ENCODE measurements at regions not wholly inside any gene's neighbourhood (a gene's known extent, or its start where the extent isn't known, plus 50 kb on each side); places are given as distances from the start of the nearest gene placed in this dataset.

DNA sequence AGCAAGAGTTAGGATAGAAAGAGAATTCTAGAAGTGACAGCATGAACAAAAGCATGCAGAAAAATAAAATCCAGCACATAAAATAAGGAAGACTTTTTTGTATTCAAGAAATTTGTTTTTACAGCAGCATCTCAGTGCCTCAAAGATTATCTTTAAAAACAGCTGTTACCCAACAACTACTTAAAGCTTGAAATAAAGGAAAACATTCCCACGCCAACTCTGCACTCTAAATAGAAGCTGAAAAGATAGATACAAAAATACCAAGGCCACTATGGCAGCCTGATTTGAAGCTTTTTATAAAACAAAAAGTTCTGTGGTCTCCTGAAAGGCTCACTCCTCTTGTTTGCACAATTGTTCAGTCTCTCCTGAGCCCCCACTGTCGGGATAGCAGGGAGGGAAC is 83.6 kb upstream of the LRRC55 start:
- no peak for DNase-seq (ENCODE audit: extremely low spot score in 2 of 2)
- no peaks in the 10 kb centered on the region for H3K27me3 ChIP-seq
- intact Hi-C loops (cut with DNase I), result no loop called here
- H3K36me3 ChIP-seq, result no peaks in the 10 kb centered on the region
- H3K9me3 ChIP-seq, result no peaks in the 10 kb centered on the region
- peaks cover 8% of the 10 kb centered on the region for H3K4me1 ChIP-seq
- H3K4me3 ChIP-seq, result no peak overlapping the region
- no peak for TF ChIP-seq POLR2AphosphoS5 (IDR thresholded peaks at IDR 0.05; ENCODE audit: insufficient read depth in 1 of 2, low read depth in 1 of 2)
- no peak for TF ChIP-seq POLR2A (IDR thresholded peaks at IDR 0.05)
- TF ChIP-seq, protein P1, sequence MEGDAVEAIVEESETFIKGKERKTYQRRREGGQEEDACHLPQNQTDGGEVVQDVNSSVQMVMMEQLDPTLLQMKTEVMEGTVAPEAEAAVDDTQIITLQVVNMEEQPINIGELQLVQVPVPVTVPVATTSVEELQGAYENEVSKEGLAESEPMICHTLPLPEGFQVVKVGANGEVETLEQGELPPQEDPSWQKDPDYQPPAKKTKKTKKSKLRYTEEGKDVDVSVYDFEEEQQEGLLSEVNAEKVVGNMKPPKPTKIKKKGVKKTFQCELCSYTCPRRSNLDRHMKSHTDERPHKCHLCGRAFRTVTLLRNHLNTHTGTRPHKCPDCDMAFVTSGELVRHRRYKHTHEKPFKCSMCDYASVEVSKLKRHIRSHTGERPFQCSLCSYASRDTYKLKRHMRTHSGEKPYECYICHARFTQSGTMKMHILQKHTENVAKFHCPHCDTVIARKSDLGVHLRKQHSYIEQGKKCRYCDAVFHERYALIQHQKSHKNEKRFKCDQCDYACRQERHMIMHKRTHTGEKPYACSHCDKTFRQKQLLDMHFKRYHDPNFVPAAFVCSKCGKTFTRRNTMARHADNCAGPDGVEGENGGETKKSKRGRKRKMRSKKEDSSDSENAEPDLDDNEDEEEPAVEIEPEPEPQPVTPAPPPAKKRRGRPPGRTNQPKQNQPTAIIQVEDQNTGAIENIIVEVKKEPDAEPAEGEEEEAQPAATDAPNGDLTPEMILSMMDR (IDR thresholded peaks at IDR 0.05), result no peak
- H3K27ac ChIP-seq, result no peak overlapping the region

DNA sequence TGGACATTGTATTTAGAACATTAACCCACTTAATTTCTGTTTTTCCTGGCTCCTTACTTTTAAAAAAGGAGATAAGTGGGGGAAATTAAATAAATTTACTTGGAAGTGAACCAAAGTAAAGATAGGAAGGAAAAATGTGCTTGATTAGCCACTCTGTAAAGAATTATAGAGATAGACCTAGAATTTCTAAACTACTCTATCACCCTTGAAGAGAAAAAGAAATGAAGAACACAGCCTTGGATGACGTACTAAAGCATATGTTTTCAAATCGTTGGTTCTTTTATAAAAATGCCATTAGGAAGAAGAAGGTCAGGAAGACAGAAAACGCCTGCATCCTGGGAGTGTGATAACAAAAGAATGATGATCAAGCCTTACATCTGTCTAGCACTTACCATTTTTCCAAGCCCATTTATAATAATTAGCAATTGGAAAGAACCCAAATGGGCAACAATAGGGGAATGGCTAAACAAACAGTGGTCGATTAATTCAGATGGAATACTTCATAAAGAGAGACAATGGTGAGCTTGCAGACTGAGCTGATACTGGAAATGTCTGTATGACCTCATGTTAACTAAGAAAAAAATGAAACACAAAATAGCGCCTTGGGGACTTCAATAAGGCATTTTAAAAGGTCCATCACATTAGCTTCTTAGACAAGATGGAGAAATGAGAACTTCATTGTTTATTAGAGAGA is 81.0 kb upstream of the LRRC55 start:
- Histone ChIP-seq H3K36me3 (no peaks in the 10 kb centered on the region), H3K4me1 (peaks cover 8% of the 10 kb centered on the region), H3K27ac (no peak overlapping the region), H3K27me3 (no peaks in the 10 kb centered on the region), H3K9me3 (no peaks in the 10 kb centered on the region), H3K4me3 (no peak overlapping the region)
- intact Hi-C loops (cut with DNase I), result no loop called here
- no peak for DNase-seq (ENCODE audit: extremely low spot score in 2 of 2)
- TF ChIP-seq, protein P1 (IDR thresholded peaks at IDR 0.05), result no peak
- TF ChIP-seq POLR2A (IDR thresholded peaks at IDR 0.05) (no peak), POLR2AphosphoS5 (IDR thresholded peaks at IDR 0.05; ENCODE audit: insufficient read depth in 1 of 2, low read depth in 1 of 2) (no peak)

DNA sequence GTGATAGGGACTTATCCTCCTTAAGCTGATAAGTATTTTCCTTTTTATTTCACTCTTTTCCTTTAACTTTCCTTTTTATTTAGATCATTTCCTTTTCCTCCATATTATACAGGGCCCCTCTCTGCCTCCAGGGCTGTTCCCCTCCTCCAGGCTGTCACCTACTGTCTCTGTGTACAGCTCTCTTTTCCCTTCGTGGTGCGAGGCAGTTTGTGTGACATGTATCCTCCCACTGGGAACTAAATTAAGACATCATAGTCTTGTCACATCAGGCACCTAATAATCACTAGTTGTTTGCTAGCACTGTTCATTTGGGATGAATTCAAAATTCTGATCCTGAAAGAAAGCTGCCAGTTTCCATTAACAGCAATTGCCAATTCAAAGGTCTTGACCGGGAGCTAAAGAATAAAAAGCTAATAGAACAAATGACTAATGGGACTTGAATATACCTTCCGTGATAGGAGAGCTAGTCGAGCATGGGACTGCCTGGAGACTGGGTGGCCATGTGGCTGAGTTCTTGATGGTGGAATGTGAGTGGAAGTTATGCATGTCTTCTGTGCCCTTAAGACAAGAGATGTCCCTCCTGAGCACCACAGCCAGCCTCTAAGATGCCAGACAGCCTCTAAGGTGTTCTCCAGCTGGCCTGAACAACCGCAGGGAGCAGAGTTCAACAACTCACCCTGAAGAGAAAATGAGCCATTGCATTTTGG is 77.7 kb upstream of the LRRC55 start:
- intact Hi-C loops (cut with DNase I), result no loop called here
- peaks cover 8% of the 10 kb centered on the region for H3K4me1 ChIP-seq
- DNase-seq (ENCODE audit: extremely low spot score in 2 of 2), result no peak
- H3K4me3 ChIP-seq, result no peak overlapping the region
- no peak overlapping the region for H3K27ac ChIP-seq
- TF ChIP-seq POLR2AphosphoS5 (IDR thresholded peaks at IDR 0.05; ENCODE audit: insufficient read depth in 1 of 2, low read depth in 1 of 2) (no peak), POLR2A (IDR thresholded peaks at IDR 0.05) (no peak)
- TF ChIP-seq, protein P1 (IDR thresholded peaks at IDR 0.05), result no peak
- no peaks in the 10 kb centered on the region for H3K27me3 ChIP-seq
- H3K36me3 ChIP-seq, result no peaks in the 10 kb centered on the region
- no peaks in the 10 kb centered on the region for H3K9me3 ChIP-seq

DNA sequence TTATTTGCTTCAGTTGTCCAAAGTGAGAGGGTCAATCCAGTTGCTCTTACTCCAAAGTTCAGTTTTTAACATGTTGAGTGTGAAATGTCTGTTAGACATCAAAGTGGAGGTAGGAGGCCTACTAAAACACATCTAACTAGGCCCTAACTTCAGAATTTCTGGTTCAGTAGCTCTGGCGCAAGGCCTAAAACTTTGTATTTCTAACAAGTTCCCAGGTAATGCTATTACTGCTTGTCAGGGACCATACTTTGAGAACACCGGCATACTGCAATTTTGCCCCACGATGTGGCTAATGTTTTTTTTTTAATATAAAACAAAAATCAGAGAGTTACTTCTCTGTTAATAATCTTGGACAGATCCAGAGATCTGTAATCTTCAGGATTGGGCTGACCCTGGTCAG is 72.4 kb upstream of the LRRC55 start:
- Histone ChIP-seq H3K4me1 (no peaks in the 10 kb centered on the region), H3K27me3 (no peaks in the 10 kb centered on the region), H3K9me3 (no peaks in the 10 kb centered on the region), H3K4me3 (no peak overlapping the region), H3K36me3 (no peaks in the 10 kb centered on the region), H3K27ac (no peak overlapping the region)
- no peak for DNase-seq (ENCODE audit: extremely low spot score in 2 of 2)
- intact Hi-C loops (cut with DNase I), result no loop called here
- TF ChIP-seq, protein P1 (IDR thresholded peaks at IDR 0.05), result no peak
- no peak for TF ChIP-seq POLR2AphosphoS5 (IDR thresholded peaks at IDR 0.05; ENCODE audit: insufficient read depth in 1 of 2, low read depth in 1 of 2)
- TF ChIP-seq POLR2A (IDR thresholded peaks at IDR 0.05), result no peak

DNA sequence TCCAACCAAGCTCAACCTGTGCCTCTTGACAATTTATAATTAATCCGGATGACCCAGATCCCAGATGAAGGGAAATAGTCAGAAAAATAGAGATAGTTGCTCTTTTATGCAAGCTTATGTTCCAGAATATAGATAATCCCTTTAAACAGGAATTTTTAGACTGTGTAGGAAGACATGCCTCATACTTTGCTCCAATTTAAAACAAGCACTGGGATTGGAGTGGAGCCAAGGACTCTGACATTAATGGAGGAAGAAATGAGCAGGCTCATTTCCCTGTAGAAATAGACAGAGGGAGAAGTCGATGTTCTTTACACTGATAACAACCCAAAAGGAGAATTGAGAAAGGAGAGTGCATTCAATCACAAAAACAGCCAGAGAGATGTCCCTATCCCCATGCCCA is 70.1 kb upstream of the LRRC55 start:
- H3K36me3 ChIP-seq, result no peaks in the 10 kb centered on the region
- intact Hi-C loops (cut with DNase I), result no loop called here
- TF ChIP-seq POLR2A (IDR thresholded peaks at IDR 0.05) (no peak), POLR2AphosphoS5 (IDR thresholded peaks at IDR 0.05; ENCODE audit: insufficient read depth in 1 of 2, low read depth in 1 of 2) (no peak)
- TF ChIP-seq, protein P1 (IDR thresholded peaks at IDR 0.05), result no peak

More for the DNA sequence above, 70.1 kb upstream of the LRRC55 start:
- H3K27me3 ChIP-seq, result no peaks in the 10 kb centered on the region
- no peaks in the 10 kb centered on the region for H3K4me1 ChIP-seq
- no peak for DNase-seq (ENCODE audit: extremely low spot score in 2 of 2)
- no peak overlapping the region for H3K4me3 ChIP-seq
- no peak overlapping the region for H3K27ac ChIP-seq
- H3K9me3 ChIP-seq, result no peaks in the 10 kb centered on the region
